Panc1 (cell line): ENCODE measurements at regions not wholly inside any gene's neighbourhood (a gene's known extent, or its start where the extent isn't known, plus 50 kb on each side); places are given as distances from the start of the nearest gene placed in this dataset.

Experiments
- CTCF ChIP-seq: fragments of 450-650 bp; IDR thresholded peaks from 2 replicates; pipeline ENCODE4 v1.5.1; 2017; ENCODE audit warnings: mild to moderate bottlenecking
- POLR2AphosphoS5 ChIP-seq: IDR thresholded peaks from 2 replicates; pipeline ENCODE4 v1.6.1; 2012; ENCODE audit warnings: mild to moderate bottlenecking, low read depth, low read length, moderate library complexity
- TCF7L2 ChIP-seq: IDR thresholded peaks from 2 replicates; pipeline ENCODE4 v1.6.1; 2011; ENCODE audit warnings: mild to moderate bottlenecking, low read depth, low read length, inconsistent platforms

GRCh38 chr4:17063888-17064287, 165.4 kb upstream of the LDB2 start:
- TF ChIP-seq TCF7L2 (no peak), CTCF (no peak), POLR2AphosphoS5 (no peak)
